GM23338 (cell line): ENCODE measurements at regions not wholly inside any gene's neighbourhood (a gene's known extent, or its start where the extent isn't known, plus 50 kb on each side); places are given as distances from the start of the nearest gene placed in this dataset.

Experiments used
- ATAC-seq: fragments of 200-7000 bp; cut with Tn5 transposase; 3 replicates; pipeline ENCODE4 v1.9.1; 2020
- DNase-seq: peaks from one replicate; pipeline ENCODE4 v3.0.0-alpha.2; 2015; ENCODE audit warnings: low spot score
- H2AFZ ChIP-seq: fragments of 200-600 bp; sonication (generic); 2 replicates; pipeline ENCODE4 v1.8.0; 2016; ENCODE audit warnings: antibody characterized with exemption, mild to moderate bottlenecking, moderate library complexity
- H3F3A ChIP-seq: fragments of 200-600 bp; sonication (generic); replicated peaks from 2 replicates; pipeline ENCODE4 v1.8.0; 2017; ENCODE audit warnings: antibody characterized with exemption, mixed run types, low read depth
- H3K27ac ChIP-seq: fragments of 200-600 bp; sonication (generic); 2 replicates; pipeline ENCODE4 v1.6.1; 2016; ENCODE audit warnings: low read depth
- H3K27me3 ChIP-seq: fragments of 200-600 bp; sonication (generic); 2 replicates; pipeline ENCODE4 v1.8.0; 2016; ENCODE audit warnings: mild to moderate bottlenecking, mixed run types, moderate library complexity; ENCODE audit not compliant: insufficient read depth
- H3K36me3 ChIP-seq: fragments of 200-600 bp; sonication (generic); 2 replicates; pipeline ENCODE4 v1.8.0; 2016; ENCODE audit warnings: mild to moderate bottlenecking; ENCODE audit not compliant: insufficient read depth
- H3K4me1 ChIP-seq: fragments of 200-600 bp; sonication (generic); 2 replicates; pipeline ENCODE4 v1.8.0; 2016; ENCODE audit warnings: mild to moderate bottlenecking, moderate library complexity; ENCODE audit not compliant: insufficient read depth
- H3K4me2 ChIP-seq: fragments of 200-600 bp; sonication (generic); 2 replicates; pipeline ENCODE4 v1.7.1; 2017; ENCODE audit warnings: mixed run types
- H3K4me3 ChIP-seq: fragments of 200-600 bp; sonication (generic); 2 replicates; pipeline ENCODE4 v1.6.1; 2016; ENCODE audit warnings: mixed run types
- H3K79me2 ChIP-seq: fragments of 200-600 bp; sonication (generic); replicated peaks from 2 replicates; pipeline ENCODE4 v1.8.0; 2017; ENCODE audit warnings: mild to moderate bottlenecking; ENCODE audit not compliant: insufficient read depth
- H3K9me2 ChIP-seq: fragments of 200-600 bp; sonication (generic); 2 replicates; pipeline ENCODE4 v1.8.0; 2017; ENCODE audit not compliant: insufficient read depth
- H4K20me1 ChIP-seq: fragments of 200-600 bp; sonication (generic); replicated peaks from 2 replicates; pipeline ENCODE4 v1.8.0; 2017; ENCODE audit warnings: mild to moderate bottlenecking; ENCODE audit not compliant: insufficient read depth
- H3K27ac Mint-ChIP-seq: 2 replicates; pipeline ENCODE4 v1.8.0; 2020; ENCODE audit warnings: inconsistent platforms, mild to moderate bottlenecking, moderate library complexity, mixed read lengths
- H3K27me3 Mint-ChIP-seq: 3 replicates; pipeline ENCODE4 v1.8.0; 2022; ENCODE audit warnings: low read depth, mild to moderate bottlenecking, moderate library complexity, mixed read lengths, inconsistent platforms; ENCODE audit not compliant: insufficient read depth, poor library complexity
- H3K36me3 Mint-ChIP-seq: 3 replicates; pipeline ENCODE4 v1.8.0; 2021; ENCODE audit warnings: low read depth, mild to moderate bottlenecking, inconsistent platforms, moderate library complexity, mixed read lengths
- H3K4me1 Mint-ChIP-seq: 3 replicates; pipeline ENCODE4 v1.8.0; 2020; ENCODE audit warnings: mild to moderate bottlenecking, inconsistent platforms, mixed read lengths
- H3K4me3 Mint-ChIP-seq: 3 replicates; pipeline ENCODE4 v1.8.0; 2021; ENCODE audit warnings: moderate library complexity, mild to moderate bottlenecking, inconsistent platforms, mixed read lengths
- H3K9me3 Mint-ChIP-seq: 3 replicates; pipeline ENCODE4 v1.8.0; 2020; ENCODE audit warnings: moderate library complexity, mild to moderate bottlenecking, inconsistent platforms, mixed read lengths
- CREB1 ChIP-seq: fragments of 250-450 bp; sonication (Bioruptor Pico); IDR thresholded peaks from 2 replicates; pipeline ENCODE4 v1.5.0; 2020; ENCODE audit warnings: low read depth, mild to moderate bottlenecking, moderate library complexity
- EZH2 ChIP-seq: fragments of 200-600 bp; sonication (generic); IDR thresholded peaks from one replicate; pipeline ENCODE4 v1.8.0; 2017; ENCODE audit warnings: antibody characterized with exemption, mild to moderate bottlenecking, low read depth; ENCODE audit not compliant: unreplicated experiment
- EZH2phosphoT487 ChIP-seq: fragments of 200-600 bp; sonication (generic); IDR thresholded peaks from one replicate; pipeline ENCODE4 v1.8.1; 2018; ENCODE audit warnings: antibody characterized with exemption; ENCODE audit not compliant: unreplicated experiment
- JUNB ChIP-seq: IDR thresholded peaks from one replicate; pipeline ENCODE4 v1.6.1; 2016; ENCODE audit warnings: antibody characterized with exemption; ENCODE audit not compliant: unreplicated experiment
- NANOG ChIP-seq: IDR thresholded peaks from 2 replicates; pipeline ENCODE4 v1.6.1; 2016; ENCODE audit warnings: antibody characterized with exemption, borderline replicate concordance
- POLR2AphosphoS5 ChIP-seq: IDR thresholded peaks from 2 replicates; pipeline ENCODE4 v1.6.1; 2016; ENCODE audit warnings: antibody characterized with exemption, low read depth
- STAT1 ChIP-seq: IDR thresholded peaks from one replicate; pipeline ENCODE4 v1.6.1; 2016; ENCODE audit warnings: antibody characterized with exemption; ENCODE audit not compliant: unreplicated experiment
- ZNF114 ChIP-seq: fragments of 250-450 bp; sonication (Bioruptor Pico); IDR thresholded peaks from 2 replicates; pipeline ENCODE4 v1.5.0; 2020; ENCODE audit warnings: mild to moderate bottlenecking, moderate library complexity
- ZNF331 ChIP-seq: fragments of 250-450 bp; sonication (Bioruptor Pico); IDR thresholded peaks from 2 replicates; pipeline ENCODE4 v1.5.0; 2020; ENCODE audit warnings: low read depth, mild to moderate bottlenecking, moderate library complexity
- ZNF462 ChIP-seq: fragments of 250-450 bp; sonication (Bioruptor Pico); IDR thresholded peaks from 2 replicates; pipeline ENCODE4 v1.5.0; 2020; ENCODE audit warnings: mild to moderate bottlenecking, moderate library complexity
- TF ChIP-seq, protein P1 (sequence below): IDR thresholded peaks from one replicate; pipeline ENCODE4 v1.6.1; 2018; ENCODE audit warnings: antibody characterized with exemption; ENCODE audit not compliant: unreplicated experiment
- TF ChIP-seq, protein P2 (sequence below), 2 experiments: fragments of 200-600 bp in 1 of 2; sonication (generic) in 1 of 2; conservative IDR thresholded peaks; 2 replicates each; pipeline versions ENCODE4 v1.5.1 to v1.6.1; 2016 to 2017; ENCODE audit warnings: antibody characterized with exemption in 2 of 2, low read depth in 2 of 2, mild to moderate bottlenecking in 2 of 2, moderate library complexity in 1 of 2

DNA sequence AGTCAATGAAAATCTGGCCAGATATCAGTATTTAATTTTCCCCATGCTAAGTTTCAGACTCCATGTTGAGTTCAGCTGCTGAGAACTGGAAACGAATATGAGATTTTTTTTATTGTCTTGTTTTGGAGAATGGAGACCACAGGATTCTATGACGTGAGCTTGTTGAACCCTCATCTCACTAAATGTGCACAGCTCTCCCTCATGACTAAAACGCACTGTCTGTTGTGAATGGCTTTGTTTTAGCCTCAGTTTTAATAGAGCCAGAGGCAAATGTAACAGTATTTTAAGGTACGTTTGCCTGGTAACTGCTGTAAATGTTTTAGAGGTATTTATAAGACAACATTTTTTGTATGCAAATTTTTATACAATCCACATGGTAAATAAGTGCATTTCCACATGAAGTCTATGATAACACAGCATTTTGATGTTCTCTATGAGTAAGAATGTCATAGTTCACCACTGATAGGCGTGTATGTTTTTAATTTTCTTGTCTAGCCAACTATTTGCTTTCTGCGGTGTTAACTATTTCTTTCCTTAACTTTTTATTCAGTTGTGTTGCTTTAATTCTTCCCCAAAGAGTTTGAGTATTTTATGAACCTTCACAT lies 1159.3 kb upstream of the TENM3 start:
- Histone ChIP-seq H3K27ac (no peak overlapping the region), H3K4me3 (no peak overlapping the region), H4K20me1 (no peaks in the 10 kb centered on the region), H3F3A (no peaks in the 10 kb centered on the region), H3K27me3 (no peaks in the 10 kb centered on the region), H3K9me2 (no peaks in the 10 kb centered on the region), H3K4me1 (no peaks in the 10 kb centered on the region), H2AFZ (no peak overlapping the region), H3K79me2 (no peaks in the 10 kb centered on the region), H3K36me3 (no peaks in the 10 kb centered on the region), H3K4me2 (no peak overlapping the region)
- Mint-ChIP-seq H3K36me3 (0 out of 3 replicates have a peak, but pooled peaks cover 5% of the 10 kb centered on the region), H3K9me3 (no peaks in the 10 kb centered on the region), H3K27ac (no peak overlapping the region), H3K4me3 (no peak overlapping the region), H3K27me3 (no peaks in the 10 kb centered on the region), H3K4me1 (no peaks in the 10 kb centered on the region)
- no peak for DNase-seq
- ATAC-seq: no peak
- TF ChIP-seq STAT1 (no peak), EZH2phosphoT487 (no peak), ZNF114 (CRISPR knock-in tag) (no peak), EZH2 (no peak), NANOG (no peak), ZNF331 (no peak), ZNF462 (no peak), JUNB (no peak), CREB1 (no peak), POLR2AphosphoS5 (no peak)
- TF ChIP-seq, protein P1, sequence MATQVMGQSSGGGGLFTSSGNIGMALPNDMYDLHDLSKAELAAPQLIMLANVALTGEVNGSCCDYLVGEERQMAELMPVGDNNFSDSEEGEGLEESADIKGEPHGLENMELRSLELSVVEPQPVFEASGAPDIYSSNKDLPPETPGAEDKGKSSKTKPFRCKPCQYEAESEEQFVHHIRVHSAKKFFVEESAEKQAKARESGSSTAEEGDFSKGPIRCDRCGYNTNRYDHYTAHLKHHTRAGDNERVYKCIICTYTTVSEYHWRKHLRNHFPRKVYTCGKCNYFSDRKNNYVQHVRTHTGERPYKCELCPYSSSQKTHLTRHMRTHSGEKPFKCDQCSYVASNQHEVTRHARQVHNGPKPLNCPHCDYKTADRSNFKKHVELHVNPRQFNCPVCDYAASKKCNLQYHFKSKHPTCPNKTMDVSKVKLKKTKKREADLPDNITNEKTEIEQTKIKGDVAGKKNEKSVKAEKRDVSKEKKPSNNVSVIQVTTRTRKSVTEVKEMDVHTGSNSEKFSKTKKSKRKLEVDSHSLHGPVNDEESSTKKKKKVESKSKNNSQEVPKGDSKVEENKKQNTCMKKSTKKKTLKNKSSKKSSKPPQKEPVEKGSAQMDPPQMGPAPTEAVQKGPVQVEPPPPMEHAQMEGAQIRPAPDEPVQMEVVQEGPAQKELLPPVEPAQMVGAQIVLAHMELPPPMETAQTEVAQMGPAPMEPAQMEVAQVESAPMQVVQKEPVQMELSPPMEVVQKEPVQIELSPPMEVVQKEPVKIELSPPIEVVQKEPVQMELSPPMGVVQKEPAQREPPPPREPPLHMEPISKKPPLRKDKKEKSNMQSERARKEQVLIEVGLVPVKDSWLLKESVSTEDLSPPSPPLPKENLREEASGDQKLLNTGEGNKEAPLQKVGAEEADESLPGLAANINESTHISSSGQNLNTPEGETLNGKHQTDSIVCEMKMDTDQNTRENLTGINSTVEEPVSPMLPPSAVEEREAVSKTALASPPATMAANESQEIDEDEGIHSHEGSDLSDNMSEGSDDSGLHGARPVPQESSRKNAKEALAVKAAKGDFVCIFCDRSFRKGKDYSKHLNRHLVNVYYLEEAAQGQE: no peak
- TF ChIP-seq, protein P2, sequence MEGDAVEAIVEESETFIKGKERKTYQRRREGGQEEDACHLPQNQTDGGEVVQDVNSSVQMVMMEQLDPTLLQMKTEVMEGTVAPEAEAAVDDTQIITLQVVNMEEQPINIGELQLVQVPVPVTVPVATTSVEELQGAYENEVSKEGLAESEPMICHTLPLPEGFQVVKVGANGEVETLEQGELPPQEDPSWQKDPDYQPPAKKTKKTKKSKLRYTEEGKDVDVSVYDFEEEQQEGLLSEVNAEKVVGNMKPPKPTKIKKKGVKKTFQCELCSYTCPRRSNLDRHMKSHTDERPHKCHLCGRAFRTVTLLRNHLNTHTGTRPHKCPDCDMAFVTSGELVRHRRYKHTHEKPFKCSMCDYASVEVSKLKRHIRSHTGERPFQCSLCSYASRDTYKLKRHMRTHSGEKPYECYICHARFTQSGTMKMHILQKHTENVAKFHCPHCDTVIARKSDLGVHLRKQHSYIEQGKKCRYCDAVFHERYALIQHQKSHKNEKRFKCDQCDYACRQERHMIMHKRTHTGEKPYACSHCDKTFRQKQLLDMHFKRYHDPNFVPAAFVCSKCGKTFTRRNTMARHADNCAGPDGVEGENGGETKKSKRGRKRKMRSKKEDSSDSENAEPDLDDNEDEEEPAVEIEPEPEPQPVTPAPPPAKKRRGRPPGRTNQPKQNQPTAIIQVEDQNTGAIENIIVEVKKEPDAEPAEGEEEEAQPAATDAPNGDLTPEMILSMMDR (conservative IDR thresholded peaks at IDR 0.05; ENCODE audit: low read depth in 2 of 2): no peak
